NCI-H226 (cell line): ENCODE measurements at regions not wholly inside any gene's neighbourhood (a gene's known extent, or its start where the extent isn't known, plus 50 kb on each side); places are given as distances from the start of the nearest gene placed in this dataset.

Source experiments
- DNase-seq: peaks from one replicate; pipeline ENCODE4 v3.0.0-alpha.2; 2015

DNA sequence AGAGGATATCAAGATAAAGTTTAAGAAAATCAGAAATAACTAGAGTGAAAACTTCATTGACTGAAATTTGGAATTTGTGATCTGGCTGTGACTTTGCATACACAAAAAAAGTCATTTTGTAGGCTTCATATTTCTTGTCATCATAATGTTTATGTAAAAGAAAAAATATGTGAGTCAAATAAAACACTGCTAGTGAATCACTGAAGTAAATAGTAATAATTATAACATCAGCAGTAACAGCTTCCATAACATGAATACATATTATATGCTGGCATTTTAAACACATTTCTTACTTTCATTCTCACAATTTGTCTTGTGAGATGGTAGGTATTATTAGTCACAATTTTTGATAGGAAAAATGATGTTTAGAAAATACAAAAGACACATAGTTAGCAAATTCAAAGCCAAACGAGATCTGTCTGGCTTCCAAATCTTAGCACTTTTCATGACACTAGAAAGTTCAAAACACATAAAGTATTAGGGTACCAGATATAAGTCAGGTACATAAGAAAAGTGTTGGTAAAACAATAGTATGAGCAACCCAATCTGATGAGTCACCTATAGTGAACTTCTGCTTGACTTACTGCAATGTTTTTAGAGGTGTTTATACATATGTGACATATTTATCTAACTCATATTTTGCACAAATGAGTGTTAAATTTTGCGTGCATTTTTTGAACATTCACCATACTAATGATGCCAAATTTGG, 241.0 kb upstream of the SNX7 start:
- peak; percentile 9 for DNase-seq

- no peak for DNase-seq
Observed at GRCh38 chr1:98417820-98418219, 243.7 kb upstream of the SNX7 start.

DNA sequence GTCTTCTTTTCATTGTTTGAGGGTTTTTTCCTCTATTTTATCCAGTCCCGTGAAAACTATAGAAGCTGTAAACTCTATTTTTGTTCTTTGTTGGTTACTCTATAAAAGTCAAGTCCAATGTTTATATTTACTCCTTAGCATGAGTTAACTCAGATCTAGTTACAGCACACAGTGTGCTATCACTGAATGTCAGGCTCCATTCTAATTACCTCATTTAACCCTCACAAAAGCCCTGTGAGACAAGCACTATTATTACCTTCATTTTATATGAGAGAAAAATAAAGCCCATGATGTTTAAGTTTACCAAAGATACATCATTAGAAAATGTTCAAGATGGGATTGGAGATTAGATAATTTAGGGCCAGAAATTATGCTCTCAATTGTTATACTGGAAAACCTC, 251.4 kb upstream of the SNX7 start:
- no peak for DNase-seq

- DNase-seq, result no peak
Observed at GRCh38 chr1:98406352-98407088, 255.0 kb upstream of the SNX7 start.

GRCh38 chr1:98405581-98406074, 255.9 kb upstream of the SNX7 start:
- no peak for DNase-seq

DNA sequence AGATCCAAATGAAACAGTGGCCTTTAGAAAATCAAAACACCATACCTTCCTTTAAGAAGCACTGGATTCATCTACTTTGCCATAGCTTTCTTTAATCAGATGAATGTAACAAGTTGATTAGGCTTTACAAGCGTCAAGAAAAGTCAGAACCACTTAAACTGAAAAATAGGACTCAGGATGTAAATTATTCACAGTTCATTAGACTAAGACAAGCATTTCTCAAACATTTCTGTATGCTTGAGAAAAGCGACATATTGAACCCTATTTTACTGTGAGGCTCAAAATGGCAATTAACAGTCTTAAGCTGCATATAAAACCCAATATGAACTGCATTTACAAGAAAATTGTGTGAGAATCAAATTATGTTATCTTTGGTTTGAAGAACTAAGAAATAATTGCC, 256.7 kb upstream of the SNX7 start:
- no peak for DNase-seq

DNA sequence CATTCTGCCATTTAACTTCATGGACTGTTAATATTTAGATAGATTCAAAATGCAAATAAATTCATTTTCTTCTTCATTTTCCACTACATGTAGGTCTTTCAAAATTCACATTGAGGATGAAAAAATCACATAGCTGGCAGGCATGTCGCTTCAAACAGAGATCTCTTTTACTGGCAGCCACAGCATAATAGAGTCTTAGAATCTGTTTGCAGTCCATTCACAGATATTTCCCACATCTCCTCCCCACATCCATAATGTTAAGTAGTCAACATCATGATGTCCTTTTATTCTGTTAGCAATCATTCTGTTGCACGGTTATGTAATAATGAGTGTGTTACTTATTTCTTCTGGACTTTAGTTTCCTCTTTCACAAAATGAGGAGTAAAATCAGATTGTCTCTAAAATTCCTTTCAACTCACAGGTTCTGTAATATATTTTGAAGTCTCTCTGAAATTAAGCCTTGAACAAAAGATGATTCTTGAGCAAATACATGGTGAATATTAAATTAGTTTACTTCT, 257.5 kb upstream of the SNX7 start:
- no peak for DNase-seq

DNA sequence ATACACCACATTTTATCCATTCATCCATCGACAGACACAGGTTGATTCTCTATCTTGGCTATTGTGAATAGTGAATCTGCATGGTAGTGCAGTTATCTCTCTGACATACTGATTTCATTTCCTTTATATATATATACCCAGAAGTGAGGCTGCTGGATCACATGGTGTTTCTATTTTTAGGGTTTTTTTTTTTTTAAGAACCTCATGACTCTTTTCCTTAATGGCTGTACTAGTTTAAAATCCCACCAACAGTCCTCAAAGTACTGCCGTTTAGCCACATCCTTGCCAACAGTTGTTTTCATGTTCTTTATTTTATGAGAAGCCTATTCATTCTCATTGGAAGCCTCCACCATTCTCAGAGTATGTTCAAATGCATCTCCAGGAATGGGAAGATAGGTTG, 258.7 kb upstream of the SNX7 start:
- DNase-seq, result no peak

- DNase-seq, result no peak
Observed at GRCh38 chr1:98400446-98400845, 261.1 kb upstream of the SNX7 start.

GRCh38 chr1:98399218-98399617, 262.3 kb upstream of the SNX7 start:
- no peak for DNase-seq

GRCh38 chr1:98398649-98399048, 262.9 kb upstream of the SNX7 start:
- peak; percentile 20 for DNase-seq

- DNase-seq, result no peak
Observed at GRCh38 chr1:98398092-98398491, 263.4 kb upstream of the SNX7 start.

GRCh38 chr1:98393719-98394118, 267.8 kb upstream of the SNX7 start:
- DNase-seq, result no peak

DNA sequence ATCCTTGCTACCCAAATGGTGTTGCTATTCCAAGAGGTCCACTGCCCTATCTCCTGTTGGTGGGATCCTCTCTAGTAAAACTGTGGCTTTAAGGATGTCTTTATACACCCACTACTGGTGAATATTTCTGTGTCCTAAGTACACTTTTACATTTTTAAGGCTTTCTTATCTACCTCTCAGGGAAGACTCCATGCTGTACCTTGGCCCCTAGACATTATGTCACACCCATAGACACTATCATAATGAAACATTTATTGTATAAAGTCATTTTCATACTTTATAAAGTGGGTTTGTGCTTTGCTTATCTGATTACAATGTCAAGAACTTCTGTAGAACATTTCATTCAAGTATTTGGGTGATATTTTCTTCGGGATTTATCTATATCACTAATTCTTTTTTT, 270.3 kb upstream of the SNX7 start:
- DNase-seq, result no peak

DNA sequence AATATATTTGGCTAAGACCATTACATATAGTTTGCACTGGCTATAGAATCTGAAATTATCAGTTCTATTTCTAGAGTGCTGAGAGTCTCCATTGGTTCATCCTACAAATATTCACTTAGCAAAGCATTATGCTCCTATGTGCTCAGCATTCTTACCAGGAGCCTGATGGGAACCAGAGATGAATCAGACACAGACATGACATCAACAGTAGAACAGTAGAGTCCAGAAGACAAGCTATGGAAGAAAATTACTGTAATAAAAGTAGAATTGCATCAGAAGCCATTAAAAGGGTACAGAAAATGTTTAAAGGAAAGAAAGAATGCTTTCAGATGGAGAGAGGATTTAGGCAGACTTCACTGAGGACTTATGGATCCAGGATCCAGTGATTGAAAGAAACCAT, 271.7 kb upstream of the SNX7 start:
- peak; percentile 73 for DNase-seq

DNA sequence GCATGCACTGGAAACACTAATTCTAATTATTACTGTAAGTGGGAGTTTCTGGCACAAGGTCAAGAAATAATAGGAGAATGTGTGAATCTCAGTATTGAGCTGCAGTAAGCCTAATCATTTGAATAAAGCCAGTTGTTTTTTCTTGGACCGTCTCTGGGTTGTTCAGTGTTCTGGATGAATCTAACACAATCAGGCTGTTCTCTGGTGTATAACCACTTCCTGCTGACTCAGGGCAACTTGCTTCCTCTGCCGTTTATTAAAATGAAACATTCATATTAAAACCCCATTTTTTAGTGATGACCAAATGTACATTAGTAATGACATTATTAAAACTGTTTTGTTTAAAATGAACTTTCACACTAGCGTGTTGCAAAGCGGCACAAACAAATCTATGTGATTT, 273.1 kb upstream of the SNX7 start:
- DNase-seq, result peak; percentile 62

DNA sequence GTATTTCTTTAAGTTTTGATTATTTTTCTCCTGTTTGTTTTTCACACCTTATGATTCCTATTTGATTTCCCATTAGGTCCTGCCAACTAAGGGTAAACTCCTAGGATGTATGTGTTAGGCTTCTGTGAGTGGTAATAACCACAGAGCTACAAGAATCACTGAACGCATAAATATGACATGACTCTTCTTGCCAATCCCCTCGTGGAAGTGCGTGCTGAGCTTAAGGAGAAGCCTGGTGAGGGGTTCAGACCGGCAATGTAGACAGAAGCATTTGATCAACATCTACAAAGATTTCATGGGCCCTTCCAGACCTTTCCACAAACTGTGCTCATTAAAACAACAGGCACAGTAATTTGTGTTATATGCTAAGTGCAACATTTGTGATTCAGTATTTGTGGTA, 273.8 kb upstream of the SNX7 start:
- no peak for DNase-seq

- no peak for DNase-seq
Observed at GRCh38 chr1:98386675-98387440, 274.7 kb upstream of the SNX7 start.

GRCh38 chr1:98385652-98386051, 275.9 kb upstream of the SNX7 start:
- DNase-seq, result no peak

DNA sequence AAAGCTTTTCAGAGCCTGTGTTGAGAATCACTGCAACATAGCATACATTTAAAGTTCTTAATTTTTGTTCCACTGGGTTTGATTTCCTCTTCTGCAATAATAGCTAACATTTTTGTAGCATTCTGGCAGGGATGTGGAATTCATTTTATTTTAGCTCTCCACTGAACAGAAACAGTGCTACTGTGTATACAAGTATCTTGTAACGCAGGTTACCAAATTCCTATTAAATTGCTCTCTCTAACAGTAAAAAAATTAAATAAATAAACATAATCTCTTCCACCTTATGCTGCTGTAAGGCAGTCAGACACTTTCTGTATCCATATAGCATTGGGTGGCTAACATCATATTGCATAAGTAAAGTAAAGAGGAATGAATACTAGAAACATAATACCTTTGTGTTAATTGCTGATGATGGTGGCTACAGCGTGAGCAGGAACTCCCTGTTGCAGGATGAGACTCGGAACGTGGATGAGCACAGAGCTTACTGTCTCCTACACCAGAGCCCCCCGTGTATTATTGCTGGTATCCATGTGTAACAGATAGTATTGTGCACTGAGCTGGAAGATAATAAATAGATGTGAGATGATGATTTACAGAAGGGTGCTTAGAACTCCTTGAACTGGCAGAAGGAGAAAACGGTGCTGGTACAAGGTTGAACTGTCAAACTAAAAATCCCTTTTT, 276.9 kb upstream of the SNX7 start:
- no peak for DNase-seq

GRCh38 chr1:98382986-98383740, 278.4 kb upstream of the SNX7 start:
- DNase-seq, result no peak

DNA sequence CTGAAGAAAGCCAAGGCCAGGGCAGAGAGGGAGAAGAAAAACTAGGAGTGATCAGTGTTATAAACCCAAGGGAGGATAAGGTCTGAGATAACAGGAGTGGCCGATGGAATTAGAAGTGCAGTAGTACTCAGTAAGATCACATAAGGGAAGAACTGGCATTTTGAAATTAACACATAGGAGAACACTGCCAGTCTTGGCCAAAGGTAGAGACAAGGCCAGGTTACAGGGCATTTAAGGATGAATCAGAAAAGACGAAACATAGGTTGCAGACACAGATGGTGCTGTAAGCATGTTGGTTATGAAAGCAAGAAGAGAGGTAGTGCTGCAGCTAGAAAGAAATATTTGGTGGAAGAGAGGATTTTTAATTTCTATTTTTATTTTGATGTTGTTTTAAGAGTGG, 278.9 kb upstream of the SNX7 start:
- no peak for DNase-seq
